AG09319 (cell line): ENCODE measurements at regions not wholly inside any gene's neighbourhood (a gene's known extent, or its start where the extent isn't known, plus 50 kb on each side); places are given as distances from the start of the nearest gene placed in this dataset.
"Not testable (repeated sequence)": the region's sequence is repeated elsewhere in the genome, so short reads cannot be mapped to it uniquely, and the experiment has no call there.

Experiments
- DNase-seq: peaks from one replicate; pipeline ENCODE4 v3.0.0-alpha.2; 2010; ENCODE audit warnings: low read depth; ENCODE audit errors: extremely low read depth
- TF ChIP-seq, protein P1 (sequence below): IDR thresholded peaks from 2 replicates; pipeline ENCODE4 v1.5.1; 2011; ENCODE audit warnings: low read depth, mild to moderate bottlenecking, inconsistent platforms, low read length, moderate library complexity

- TF ChIP-seq, protein P1, sequence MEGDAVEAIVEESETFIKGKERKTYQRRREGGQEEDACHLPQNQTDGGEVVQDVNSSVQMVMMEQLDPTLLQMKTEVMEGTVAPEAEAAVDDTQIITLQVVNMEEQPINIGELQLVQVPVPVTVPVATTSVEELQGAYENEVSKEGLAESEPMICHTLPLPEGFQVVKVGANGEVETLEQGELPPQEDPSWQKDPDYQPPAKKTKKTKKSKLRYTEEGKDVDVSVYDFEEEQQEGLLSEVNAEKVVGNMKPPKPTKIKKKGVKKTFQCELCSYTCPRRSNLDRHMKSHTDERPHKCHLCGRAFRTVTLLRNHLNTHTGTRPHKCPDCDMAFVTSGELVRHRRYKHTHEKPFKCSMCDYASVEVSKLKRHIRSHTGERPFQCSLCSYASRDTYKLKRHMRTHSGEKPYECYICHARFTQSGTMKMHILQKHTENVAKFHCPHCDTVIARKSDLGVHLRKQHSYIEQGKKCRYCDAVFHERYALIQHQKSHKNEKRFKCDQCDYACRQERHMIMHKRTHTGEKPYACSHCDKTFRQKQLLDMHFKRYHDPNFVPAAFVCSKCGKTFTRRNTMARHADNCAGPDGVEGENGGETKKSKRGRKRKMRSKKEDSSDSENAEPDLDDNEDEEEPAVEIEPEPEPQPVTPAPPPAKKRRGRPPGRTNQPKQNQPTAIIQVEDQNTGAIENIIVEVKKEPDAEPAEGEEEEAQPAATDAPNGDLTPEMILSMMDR, result no peak
- DNase-seq, result no peak
Measured at GRCh38 chr4:129823105-129823504, 727.2 kb downstream of the C4orf33 start.

DNA sequence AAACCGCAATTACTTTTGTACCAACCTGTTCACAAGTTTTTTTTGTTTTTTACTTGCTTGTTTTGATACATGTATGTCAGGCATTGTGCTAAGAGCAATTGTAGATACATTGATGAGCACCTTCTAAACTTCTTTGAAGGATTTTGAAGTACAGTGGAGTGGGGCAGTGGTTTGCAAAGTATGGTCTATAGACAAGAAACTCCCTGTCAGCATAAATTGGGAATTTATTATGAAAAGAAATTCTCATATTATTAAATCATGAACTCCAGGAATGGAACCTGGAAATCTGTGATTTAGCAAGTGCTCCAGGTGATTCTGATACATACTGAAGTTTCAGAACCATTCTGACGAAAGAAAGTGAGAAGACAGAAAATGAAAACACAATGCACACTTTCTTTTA, 733.4 kb downstream of the C4orf33 start:
- TF ChIP-seq, protein P1, result no peak
- DNase-seq, result no peak

DNA sequence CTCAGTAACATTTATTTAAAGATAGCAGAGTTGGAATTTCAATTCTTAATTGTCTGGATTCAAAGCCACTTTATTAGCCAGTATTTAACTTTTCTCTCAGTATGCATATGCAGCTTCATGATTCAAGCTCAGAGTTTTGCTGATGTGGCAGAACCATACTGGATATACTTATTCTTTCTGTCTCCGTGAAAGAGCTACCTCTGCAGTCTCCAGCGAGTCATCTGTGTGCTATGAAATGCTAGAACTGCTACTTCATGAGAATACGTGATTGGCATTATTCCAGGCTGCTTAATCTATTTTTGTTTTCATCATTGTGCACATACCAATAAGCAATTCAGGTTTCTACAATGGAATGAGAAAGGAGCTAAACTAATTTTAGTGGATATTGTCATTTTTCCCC, 743.7 kb downstream of the C4orf33 start:
- DNase-seq, result no peak
- TF ChIP-seq, protein P1, result no peak

DNA sequence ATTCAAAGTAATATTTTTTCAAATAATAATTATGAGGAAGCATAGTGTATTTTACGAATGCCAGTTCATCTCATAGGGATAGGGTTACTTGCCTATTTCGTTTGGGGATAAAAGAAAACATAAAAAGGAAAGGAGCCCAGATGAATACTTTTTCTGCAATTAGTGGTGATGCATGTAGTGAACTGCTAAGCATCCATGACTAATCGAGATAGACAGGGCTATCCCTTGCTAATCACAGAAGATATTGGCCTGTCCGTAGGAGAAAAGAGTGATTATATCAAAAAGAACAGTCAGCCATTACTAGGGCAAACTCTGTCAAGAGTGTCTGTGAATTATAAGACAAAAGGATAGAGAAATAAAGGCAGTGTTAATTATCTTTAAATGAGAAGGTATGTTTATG, 746.1 kb downstream of the C4orf33 start:
- TF ChIP-seq, protein P1, result no peak

GRCh38 chr4:129852434-129852833, 756.5 kb downstream of the C4orf33 start:
- TF ChIP-seq, protein P1, result no peak
- no peak for DNase-seq

More for the DNA sequence above, 746.1 kb downstream of the C4orf33 start:
- DNase-seq, result no peak

- not testable (repeated sequence) for DNase-seq
Measured at GRCh38 chr4:129853685-129854467, 757.9 kb downstream of the C4orf33 start.

GRCh38 chr4:129862461-129862860, 766.5 kb downstream of the C4orf33 start:
- TF ChIP-seq, protein P1, result no peak
- DNase-seq, result no peak

DNA sequence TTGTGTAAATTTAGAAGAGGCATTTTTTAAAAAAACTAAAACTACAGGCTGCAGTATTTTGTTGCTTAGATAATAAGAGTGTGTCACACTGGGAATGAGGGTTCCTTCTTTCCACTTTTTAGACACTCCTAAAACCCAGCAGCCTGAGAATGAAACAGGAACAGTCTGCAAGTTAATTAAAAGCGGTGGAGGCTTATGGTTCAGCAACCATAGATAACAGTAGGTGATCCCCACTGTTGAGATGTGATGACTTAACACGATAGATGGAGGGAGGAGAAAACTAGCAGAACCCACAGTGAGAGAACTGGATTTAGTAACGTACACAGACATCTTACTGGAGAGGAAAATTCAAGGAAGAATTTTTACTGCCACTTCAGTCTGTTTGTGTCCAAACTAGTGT, 767.3 kb downstream of the C4orf33 start:
- TF ChIP-seq, protein P1, result no peak
- no peak for DNase-seq
